Motor neuron (in vitro differentiated cells): ENCODE measurements at regions not wholly inside any gene's neighbourhood (a gene's known extent, or its start where the extent isn't known, plus 50 kb on each side); places are given as distances from the start of the nearest gene placed in this dataset.
"Not testable (repeated sequence)": the region's sequence is repeated elsewhere in the genome, so short reads cannot be mapped to it uniquely, and the experiment has no call there.

ENCODE experiments used
- ATAC-seq, 8 experiments: fragments of 200-7000 bp; cut with Tn5 transposase; replicated peaks in 6 of 8; 2 replicates each; pipeline ENCODE4 v1.8.0; 2021; ENCODE audit warnings: mild to moderate bottlenecking in 8 of 8, moderate library complexity in 8 of 8
- H3K27ac ChIP-seq, 2 donors: fragments of 250-450 bp; sonication (Bioruptor Pico); 2 replicates each; pipeline ENCODE4 v1.9.0; 2021; ENCODE audit warnings: antibody characterized with exemption in 2 of 2, mild to moderate bottlenecking in 2 of 2, moderate library complexity in 1 of 2
- H3K4me1 ChIP-seq, 2 donors: fragments of 250-450 bp; sonication (Bioruptor Pico); replicated peaks in 1 of 2; 2 replicates each; pipeline ENCODE4 v1.6.1; 2021; ENCODE audit warnings: antibody characterized with exemption in 2 of 2, mild to moderate bottlenecking in 2 of 2, moderate library complexity in 1 of 2
- H3K4me3 ChIP-seq, 5 donors: fragments of 250-450 bp; sonication (Bioruptor Pico); 2 replicates each; pipeline ENCODE4 v1.9.0; 2021; ENCODE audit warnings: antibody characterized with exemption in 5 of 5, mild to moderate bottlenecking in 5 of 5, moderate library complexity in 4 of 5
- WGBS, 10 experiments: fragments of 450-650 bp; shearing (Covaris generic); methylation state at CpG; one replicate each; pipeline ENCODE4 v1.0.0; 2022; 5-methylcytosine and 5-hydroxymethylcytosine counted together
- in situ Hi-C, 9 experiments: fragments of 400-800 bp; cut with MboI; loops; one replicate each; pipeline ENCODE4 v1.15.0; 2021; ENCODE audit warnings: low sequenced_read_pairs in 9 of 9, low pct_unique_long_range_greater_than_20kb in 2 of 9; ENCODE audit not compliant: unreplicated experiment in 9 of 9

GRCh38 chr18:12179029-12179428 lies 75.1 kb upstream of the CIDEA start:
- in situ Hi-C loops, H3K27ac ChIP-seq, H3K4me3 ChIP-seq, H3K4me1 ChIP-seq: not testable (repeated sequence)
- ATAC-seq, result peak in 2 of 8 experiments; percentile 86 to 99
- WGBS, 10 experiments, result no CpG with 5 or more reads among the region's 4 CpGs

GRCh38 chr18:12179697-12180577 lies 74.2 kb upstream of the CIDEA start:
- in situ Hi-C loops, result not testable (repeated sequence)

GRCh38 chr18:12198797-12199196 lies 55.4 kb upstream of the CIDEA start:
- H3K27ac ChIP-seq, H3K4me3 ChIP-seq, H3K4me1 ChIP-seq, in situ Hi-C loops, ATAC-seq: not testable (repeated sequence)
- no CpG with 5 or more reads among the region's 3 CpGs for WGBS, 10 experiments

More at GRCh38 chr18:12179697-12180577, 74.2 kb upstream of the CIDEA start:
- not testable (repeated sequence) for H3K4me3 ChIP-seq, ATAC-seq, H3K27ac ChIP-seq, H3K4me1 ChIP-seq
- WGBS, 10 experiments, result no CpG with 5 or more reads among the region's 8 CpGs

GRCh38 chr18:12200186-12200585 lies 54.0 kb upstream of the CIDEA start:
- WGBS, 10 experiments, result 29 to 88% (median 60%) methylated on average over 1 to 2 of the region's 5 CpGs; no CpG with 5 or more reads in 5 of the 10 experiments
- in situ Hi-C loops, H3K4me3 ChIP-seq, H3K4me1 ChIP-seq, H3K27ac ChIP-seq: not testable (repeated sequence)
- ATAC-seq, result peak in 7 of 8 experiments; percentile 43 to 78 (median 68)
